ENCODE measurements at regions not wholly inside any gene's neighbourhood (a gene's known extent, or its start where the extent isn't known, plus 50 kb on each side); places are given as distances from the start of the nearest gene placed in this dataset.

DNA sequence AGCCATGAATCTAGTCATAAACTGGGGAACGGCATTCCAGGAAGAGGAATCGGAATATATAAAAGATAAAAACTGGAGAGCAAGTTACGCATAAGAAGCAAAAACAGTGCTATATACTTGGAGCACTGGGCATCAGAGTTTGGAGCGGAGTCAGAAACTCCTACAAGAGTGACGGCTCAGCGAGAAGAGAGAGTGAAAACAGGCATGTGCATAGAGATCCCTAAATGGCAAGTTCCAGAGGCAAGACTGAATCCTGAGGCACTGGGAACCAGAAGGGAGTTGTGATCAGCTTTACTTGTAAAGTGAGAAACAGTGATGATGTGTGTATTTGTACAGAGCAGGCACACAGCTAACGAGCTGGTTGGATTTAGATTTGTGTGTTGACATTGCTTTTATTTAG, 514.4 kb upstream of the TNC start:
- TF ChIP-seq EZH2 (IDR thresholded peaks at IDR 0.05; ENCODE audit: borderline replicate concordance, low read depth, low read length, severe bottlenecking): no peak
- no peak for TF ChIP-seq CTCF (IDR thresholded peaks at IDR 0.05; ENCODE audit: borderline replicate concordance, extremely low read depth, low read length, poor library complexity, severe bottlenecking)

Measured in DND-41 (cell line).